ENCODE measurements at regions not wholly inside any gene's neighbourhood (a gene's known extent, or its start where the extent isn't known, plus 50 kb on each side); places are given as distances from the start of the nearest gene placed in this dataset.
"Not testable (repeated sequence)": the region's sequence is repeated elsewhere in the genome, so short reads cannot be mapped to it uniquely, and the experiment has no call there.

DNA sequence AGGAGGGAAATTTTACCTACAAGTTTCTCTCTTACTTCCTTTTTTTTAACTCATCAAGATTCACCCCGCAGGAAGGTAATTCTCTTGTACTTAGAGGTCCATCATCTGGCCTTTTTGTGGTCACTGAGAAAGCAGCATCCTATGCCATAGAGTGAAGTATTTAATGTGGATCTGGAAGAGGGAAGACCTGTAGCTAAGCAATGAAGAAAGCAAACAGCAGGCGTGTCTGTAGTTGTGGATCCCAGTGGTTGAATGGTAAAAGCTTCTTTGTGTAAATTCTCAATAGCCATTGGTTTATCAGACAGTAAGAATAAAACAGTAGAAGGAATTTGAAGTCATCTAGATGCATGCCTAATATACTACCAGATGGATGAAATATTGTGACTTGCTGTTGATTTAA lies 196.4 kb downstream of the ANKRD7 start:
- no peak for DNase-seq

DNA sequence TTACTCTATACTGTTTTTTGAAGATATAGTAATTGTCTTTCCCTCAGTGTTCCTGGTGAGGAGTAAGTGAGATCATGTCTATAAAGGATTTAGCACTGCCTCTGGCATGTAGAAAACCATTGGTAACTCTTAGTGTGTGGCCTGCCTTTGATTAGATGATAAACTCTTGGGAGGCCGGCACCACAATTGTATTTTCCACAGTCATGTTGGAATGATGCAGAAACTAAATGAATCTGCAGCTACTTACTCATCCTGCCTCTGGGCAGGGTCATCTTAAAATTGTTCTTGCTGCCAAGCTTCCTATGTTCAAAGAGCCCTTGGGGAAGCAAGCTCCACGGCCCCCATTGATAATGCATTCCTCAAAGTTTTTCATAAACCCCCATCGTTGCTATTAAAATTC lies 204.6 kb downstream of the ANKRD7 start:
- DNase-seq = no peak

DNA sequence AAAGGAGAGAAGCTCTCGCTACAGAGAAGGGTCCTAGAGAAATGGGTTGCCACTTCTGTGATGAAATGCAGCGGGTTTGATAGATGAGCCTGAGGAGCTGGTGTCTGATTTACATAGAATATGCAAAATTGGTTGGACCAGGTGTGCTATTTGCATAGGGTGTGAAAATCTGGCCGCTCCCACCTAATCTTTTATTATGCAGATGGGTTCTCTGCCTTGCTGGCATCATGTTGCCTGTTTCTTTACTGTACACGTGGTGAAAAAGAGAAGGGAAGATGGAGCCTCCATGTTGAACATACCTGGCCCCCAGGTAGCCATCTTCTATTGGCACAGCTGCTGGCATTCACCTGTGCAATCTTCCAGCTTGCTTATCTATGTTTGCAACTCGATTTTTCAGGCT lies 212.2 kb downstream of the ANKRD7 start:
- no peak for DNase-seq

DNA sequence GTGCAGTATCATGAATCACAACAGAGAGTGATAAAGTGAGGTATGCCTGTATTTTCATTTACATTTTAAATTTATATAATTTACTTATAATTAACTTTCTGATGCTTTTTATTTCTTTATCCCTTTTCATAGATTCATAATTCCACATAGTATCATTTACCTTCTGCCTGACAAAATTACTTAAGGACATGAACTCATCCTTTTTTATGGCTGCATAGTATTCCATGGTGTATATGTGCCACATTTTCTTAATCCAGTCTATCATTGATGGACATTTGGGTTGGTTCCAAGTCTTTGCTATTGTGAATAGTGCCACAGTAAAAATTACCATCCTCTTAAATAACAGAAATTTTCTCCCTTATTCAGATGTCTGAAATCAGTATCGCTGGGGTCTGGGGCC lies 224.5 kb downstream of the ANKRD7 start:
- not testable (repeated sequence) for DNase-seq

DNA sequence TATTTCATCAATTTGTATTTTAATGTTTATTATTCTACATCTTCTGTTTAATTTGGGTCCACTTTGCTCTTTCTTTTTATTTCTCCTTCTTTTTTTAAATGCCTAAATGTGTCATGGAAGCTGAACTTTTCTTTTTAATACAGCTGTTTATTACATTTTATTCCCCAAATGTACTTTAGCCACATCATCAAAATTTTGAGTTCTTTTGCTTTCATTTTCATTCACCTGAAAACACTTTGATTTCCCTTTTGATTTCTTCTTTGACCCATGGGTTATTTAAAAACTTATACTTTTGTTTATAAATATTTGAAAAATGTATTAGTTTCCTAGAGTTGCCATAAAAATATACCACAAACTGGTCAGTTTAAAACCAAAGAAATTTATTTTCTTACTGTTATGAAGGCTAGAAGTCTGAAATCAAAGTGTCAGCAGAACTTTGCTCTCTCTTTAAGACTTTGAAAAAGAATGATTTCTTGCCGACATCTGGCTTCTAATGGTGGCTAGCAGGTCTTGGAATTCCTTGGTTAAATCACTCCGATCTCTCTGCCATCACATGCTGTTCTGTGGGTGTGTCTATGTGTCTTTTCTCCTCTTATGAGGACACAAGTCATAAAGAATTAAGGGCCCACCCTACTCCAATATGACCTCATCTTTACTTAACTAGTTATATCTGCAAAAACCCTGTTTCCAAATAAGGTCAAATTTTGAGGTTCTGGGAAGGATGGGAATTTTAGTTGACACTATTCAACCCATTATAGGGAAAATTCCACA lies 225.5 kb downstream of the ANKRD7 start:
- no peak for DNase-seq

DNA sequence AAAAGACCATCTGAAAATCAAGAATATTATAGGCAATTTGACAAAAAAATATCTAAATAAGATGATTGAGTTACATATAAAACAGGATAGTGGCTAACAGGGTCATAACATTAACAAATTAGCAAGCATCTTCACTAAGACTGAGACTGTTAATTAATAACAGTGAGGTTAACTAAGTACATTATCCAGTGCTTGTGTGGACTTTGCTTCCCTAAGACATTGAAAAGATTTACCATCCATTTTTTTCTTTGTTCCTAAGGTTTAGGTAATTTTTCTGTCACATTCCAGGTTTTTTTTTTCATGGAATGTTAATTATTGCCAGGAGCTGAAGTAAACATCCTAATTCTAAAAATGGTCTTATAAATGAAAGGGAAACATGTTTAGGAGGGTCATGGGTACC lies 227.6 kb downstream of the ANKRD7 start:
- no peak for DNase-seq

DNA sequence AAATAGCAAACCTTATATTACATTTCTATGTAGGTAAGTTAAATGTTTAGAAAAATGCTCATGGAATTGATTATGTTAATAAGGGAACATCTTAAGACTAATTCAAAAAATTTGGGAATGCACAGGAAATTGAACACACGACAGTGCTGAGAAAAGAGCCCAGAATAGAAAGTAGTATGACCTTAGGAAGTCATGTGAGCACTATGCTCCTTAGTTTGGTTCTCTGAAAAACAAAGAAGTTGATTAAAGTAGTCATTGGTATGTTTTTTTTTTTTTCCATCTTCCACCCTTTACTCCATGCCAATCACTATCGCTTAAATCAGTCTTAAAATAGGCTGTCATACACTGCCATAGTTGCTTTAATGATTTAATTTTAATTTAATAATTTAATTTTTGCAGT lies 242.9 kb downstream of the ANKRD7 start:
- DNase-seq = no peak

DNA sequence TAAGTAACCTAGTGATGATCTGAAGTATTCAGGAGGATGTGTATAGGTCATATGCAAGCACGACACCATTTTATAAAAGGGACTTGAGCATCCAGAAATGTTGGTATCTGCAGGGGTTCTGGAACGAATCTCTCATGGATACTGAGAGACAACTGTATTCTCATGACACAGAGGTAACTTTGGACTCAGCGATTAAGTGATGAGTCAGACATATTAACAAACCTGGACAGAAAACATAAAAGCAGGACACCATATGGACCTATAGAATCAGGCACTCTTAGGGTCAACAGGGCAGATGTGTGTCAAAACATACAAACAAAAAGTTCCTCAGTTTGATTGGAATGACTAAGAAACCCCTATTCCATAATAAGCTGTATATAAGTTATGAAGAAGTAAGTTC lies 248.1 kb downstream of the ANKRD7 start:
- DNase-seq = no peak

DNA sequence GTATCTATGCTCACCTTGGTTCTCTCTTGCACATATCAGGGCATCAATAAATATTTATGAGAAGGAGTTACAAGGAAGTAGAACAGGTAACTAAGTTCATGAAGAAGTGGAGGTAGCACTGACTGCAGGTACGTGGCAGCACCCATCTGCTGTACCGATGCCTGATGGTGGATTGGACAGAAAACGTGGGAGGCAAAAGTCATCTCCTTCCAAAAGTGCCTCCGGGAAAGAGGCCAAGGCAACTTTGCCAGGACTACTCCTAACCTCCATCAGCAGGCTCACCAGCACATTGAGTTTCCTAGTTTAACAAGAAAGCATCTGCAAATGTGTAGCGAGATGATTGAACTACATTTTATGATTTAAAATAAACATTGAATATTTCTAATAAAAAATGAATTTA lies 248.8 kb downstream of the ANKRD7 start:
- no peak for DNase-seq

DNA sequence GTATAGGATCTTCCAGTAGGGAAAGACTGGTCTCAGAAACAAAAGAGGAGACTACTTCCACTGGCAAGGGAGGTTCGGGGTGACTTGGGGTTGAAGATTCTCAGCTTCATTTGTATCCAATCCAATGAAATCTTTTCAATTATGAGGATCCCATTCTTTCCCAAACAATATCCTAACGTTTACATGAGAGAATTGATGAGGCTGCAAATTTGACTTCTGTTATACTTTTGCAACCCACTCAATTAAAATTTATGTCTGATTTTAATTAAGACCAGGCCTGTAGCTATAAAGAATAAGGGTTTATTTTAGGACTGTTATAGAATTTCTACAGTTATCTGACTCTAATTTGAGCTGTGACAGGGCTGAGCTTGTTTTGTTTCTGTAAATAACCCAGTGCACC lies 251.5 kb downstream of the ANKRD7 start:
- no peak for DNase-seq

DNA sequence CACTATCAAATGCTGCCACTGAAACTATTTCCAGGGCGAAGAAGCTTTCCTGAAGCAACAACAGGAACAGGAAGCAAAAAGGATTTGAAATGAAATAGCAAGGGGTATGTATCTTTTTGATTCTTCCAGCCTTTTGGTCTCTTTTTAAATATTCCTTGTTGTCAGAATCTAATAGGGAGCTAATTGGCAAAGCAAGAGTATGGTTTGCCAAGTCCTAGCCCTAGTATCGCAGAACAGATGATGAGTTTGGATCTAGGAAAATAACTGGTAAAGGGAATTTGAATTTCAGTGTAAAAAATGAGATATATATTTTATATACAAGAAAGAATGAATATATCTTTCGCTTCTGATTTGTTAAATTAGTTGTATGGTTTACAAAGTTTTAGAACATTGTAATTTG lies 252.5 kb downstream of the ANKRD7 start:
- no peak for DNase-seq

DNA sequence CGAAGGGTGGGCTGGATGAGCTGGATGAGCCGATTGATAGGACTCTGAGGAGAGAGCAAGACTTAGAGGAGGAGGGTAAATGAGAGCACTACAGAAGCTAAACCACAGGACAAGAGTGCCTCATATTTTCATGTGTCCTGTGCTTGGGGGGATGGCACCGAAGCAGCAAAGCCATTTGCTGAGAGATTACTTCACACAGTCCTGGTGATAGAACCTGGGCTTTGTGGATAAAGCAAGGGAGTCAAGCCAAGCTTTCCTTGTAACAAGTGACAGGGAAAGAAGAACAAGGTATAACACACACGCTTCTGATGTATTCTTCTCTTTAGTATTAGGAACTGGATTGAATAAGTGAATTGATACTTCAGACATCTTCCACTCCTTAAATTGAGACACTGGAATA lies 253.7 kb downstream of the ANKRD7 start:
- no peak for DNase-seq

DNA sequence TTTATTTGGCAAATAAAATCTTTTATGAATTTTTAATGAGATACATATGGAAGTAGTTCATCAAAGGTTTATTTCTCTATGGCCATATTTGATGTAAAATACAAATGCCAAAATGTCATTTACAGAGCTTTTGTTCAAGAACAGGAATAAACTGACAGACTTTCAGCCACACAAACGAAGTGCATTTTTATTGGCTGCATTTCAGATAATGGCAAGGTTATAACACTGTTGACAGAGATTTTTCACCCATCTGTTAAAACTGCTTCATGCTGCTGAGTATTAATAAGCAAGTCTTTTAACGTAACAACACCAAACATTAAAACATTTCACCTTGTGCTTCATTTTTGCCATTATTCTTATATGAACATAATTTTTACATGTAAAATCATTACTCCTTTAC lies 254.4 kb downstream of the ANKRD7 start:
- no peak for DNase-seq

DNA sequence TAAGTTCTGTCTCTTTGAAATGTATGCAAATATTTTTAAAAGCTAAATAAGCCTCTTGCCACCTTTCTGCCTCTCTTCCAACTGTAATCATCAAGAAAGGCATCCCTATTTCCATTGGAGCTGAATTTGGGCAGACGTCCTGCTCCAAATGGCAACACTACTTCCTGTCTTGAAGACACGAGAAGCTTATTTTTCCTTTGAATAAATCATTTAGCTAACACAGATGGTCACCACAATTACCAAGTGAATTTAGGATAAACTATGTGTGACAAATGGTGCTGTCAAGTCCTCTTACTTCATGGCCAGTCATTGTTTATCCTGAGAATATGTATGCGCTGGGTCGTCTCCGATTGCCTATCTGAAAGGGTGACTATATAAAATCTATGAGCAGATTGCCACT lies 268.0 kb downstream of the ANKRD7 start:
- DNase-seq = no peak

DNA sequence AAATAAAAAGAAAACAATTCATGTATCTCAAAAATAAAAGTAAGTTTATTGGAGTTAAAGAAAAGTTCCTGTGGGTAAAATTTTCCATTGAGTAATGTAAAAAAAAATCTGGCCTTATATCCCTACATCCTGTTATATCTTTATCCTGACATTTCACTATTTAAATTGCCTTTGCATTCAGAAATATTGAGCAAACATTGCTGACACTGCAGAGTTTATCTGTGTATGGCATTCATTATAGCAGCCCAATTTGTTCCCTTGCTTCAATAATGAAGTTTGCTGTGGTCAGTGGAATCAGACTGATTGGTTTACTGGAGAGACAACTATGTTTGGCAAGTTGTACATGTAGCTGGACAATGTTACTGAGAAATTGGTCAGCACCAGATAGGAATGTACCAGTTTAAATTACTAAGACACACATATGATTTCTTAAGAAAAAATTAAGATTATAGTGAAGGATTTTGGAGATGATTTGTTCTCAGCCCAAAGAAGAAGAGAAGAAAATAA lies 271.7 kb downstream of the ANKRD7 start:
- no peak for DNase-seq

DNA sequence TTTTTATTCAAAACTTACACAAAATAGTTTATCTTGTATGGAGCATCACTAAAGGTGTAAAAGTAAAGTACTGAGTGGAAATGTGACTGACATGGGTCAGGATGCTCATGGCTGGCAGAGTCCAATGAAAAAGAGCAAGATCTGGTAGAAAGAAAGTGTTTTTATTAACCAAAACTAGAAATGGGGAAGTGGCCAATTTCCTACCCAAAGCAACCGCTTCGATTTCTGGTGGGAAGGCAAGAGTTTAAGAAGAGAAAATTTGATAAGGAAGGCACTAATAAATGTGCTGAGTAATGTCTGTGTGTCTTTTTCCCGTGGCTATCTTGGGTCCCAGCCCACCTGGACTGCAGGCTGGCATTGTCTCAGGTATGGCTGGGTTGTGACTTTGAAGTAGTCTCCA lies 277.7 kb downstream of the ANKRD7 start:
- no peak for DNase-seq

DNA sequence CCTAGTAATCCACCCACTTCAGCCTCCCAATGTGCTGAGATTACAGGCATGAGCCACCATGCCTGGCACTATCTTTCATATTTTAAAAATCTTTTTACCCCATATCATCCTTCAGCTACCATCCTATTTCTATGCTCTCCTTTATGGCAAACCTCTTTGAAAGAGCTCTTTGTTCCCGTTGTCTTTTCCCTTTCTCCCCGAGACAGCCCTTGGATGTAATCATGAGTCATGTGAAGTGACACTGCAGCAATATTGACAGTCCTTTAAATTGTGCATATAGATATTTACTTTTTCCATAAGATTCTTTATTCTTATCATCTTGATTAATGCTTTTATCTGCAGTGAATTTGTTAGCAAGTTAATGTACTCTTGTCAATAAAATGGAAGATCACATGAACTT lies 286.6 kb downstream of the ANKRD7 start:
- DNase-seq = no peak

DNA sequence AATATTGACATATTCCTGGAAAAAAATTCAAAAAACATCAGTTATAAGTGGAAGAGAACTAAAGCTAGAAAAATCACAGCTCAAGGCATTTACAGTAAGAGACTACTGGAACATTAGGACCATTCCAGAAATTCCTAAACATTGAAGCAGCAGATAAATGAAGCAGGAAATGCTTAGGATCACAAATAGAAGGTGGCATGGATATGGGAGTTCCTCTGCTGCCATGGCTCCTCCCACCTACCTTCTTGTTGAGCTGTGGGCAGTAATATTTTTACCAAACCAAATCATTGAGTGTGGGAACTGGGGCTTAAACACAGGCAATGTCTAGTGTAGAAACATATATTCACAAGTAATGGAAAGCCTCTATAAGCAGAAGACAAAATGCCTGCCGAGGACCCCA lies 292.8 kb downstream of the ANKRD7 start:
- DNase-seq = no peak

DNA sequence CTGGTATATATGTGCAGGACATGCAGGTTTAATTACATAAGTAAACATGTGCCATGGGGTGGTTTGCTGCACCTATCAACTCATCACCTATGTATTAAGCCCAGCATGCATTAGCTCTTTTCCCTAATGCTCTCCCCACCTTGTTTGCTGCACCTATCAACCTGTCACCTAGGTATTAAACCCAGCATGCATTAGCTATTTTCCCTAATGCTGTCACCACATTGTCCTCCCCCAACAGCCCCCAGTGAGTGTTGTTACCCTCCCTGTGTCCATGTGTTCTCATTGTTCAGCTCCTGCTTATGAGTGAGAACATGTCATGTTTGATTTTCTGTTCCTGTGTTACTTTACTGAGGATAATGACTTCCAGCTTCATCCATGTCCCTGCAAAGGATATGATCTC lies 300.5 kb downstream of the ANKRD7 start:
- DNase-seq = no peak

DNA sequence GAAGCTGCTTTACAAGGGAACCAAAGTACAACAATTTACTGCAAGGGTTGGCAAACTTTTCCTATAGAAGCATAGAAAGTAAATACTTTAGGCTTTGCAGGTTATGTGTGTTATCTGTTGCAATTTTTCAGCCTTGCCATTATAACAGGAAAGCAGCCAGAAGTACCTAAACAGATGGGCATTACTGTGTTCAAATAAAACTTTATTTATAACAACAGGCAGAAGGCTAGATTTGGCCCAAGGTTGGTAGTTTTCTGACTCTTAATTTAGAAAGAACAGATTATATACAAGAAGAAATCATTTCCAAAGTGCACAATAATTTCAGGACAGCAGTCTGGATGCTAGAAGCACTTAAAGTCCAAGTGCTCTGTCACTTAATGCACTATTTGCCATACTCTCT lies 307.1 kb downstream of the ANKRD7 start:
- no peak for DNase-seq

DNA sequence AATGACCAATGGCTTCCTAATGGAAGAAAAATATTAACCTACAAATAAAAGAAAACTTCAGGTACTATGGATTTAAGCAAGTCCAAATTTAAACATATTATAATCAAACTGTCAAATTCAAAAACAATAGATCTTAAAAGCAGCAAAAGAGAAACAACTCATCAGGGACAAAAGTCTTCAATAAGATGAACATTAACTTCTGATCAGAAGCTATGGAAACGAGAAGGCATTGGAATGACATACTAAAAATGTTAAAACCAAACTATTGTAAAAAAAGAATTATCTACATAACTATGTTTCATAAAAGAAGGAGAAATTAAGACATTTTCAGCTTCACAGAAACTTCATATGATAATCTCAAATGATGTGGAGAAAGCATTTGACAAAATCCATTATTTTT lies 334.7 kb downstream of the ANKRD7 start:
- DNase-seq = no peak

DNA sequence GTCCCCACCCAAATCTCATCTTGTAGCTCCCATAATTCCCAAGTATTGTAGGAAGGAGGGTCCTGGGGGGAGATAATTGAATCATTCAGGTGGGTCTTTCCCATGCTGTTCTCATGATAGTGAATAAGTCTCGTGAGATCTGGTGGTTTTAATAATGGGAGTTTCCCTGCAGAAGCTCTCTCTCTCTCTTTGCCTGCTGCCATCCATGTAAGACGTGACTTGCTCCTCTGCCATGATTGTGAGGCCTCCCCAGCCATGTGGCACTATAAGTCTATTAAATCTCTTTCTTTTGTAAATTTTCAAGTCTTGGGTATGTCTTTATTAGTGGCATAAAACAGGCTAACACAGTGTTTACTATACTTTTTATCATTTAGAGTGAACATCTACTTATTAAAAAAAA lies 338.8 kb downstream of the ANKRD7 start:
- DNase-seq = no peak

DNA sequence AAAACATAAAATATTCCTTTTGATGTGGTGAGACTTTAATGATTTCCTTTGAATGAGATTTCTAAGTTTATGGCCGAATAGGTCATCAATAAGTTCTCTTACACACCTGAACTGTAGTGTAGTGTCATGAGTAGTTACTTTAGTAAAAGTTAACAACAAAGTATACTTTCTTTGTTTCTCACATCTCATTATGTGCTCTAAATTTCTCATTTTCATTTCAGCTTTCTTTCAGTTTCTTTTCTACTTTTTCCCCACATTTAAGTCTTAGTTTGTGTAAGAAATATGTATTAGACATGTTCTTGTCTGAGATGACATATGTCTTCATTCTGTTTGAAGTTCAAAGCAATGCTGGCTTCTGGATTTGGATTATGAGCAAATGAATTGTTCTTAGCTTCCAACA lies 348.1 kb downstream of the ANKRD7 start:
- no peak for DNase-seq

DNA sequence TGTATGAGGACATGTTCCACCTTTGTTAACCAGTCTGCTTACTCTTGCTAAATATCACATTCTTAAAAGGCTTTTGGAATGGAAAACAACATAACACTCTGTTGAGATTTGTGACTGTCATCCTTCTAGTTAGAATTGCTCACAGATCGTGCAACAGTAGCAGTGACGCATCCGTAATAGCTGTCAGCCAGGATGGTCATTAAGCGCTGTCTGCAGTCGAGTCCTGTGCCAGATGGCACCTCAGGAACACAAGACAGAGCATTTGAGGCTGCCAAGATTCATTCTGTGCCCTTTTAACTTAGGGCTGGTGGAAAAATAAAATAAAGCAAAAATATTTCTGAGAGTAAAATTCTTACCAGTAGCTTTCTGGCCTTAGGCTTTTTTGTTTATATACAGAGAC lies 348.6 kb downstream of the ANKRD7 start:
- DNase-seq = no peak

DNA sequence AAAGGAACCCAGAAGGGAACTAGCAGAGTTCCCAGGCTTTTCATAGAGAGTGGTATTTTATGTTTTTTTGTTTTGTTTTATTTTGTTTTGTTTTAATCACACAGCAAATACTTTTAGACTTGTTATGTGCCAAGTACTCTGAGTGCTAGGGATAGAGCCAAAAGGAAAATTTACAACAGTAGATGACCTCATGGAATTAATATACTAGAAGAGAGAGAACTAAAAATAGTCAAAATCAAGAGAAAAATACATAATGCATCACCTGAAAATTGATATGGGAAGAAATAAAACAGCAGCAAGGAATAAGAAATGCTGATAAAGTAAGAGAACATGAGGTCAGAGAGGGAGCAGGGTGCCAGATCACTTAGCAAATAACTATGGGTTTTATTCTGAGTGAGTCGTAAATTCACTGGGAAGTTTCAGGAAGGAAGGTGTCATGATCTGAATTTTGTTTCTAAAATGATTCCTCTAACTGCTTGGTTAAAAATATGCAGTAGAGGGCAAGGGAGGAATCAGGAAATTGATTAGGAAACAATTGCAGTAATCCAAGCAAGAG lies 351.0 kb downstream of the ANKRD7 start:
- DNase-seq = no peak

All from NCI-H1436 (cell line).